ENCODE measurements at regions not wholly inside any gene's neighbourhood (a gene's known extent, or its start where the extent isn't known, plus 50 kb on each side); places are given as distances from the start of the nearest gene placed in this dataset.

DNA sequence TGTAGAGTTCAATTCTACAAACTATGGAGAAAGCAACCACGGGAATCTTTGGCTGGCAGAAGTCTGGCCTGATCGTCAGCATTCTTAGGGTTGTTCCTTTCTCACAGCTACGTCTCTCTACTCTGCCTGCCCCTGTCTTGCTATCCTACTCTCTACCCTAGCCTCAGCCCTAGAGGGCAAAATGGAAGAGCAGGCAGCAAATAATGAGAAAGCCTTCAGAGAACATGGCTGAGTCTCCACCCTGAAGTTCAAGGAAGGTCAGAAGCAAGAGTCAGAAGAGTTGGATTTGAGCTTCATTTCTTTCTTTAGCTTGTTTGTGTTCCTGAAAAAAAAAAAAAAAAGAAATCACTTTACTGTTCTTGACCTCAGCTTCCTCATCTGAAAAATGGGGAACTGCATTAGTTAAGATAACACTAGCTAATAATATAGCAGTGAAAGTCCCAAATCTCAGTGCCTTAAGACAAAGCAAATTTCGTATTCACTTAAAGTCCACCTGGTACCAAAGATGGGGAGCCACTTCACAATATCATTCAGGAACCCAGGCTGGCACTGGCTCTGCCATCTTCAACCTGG is 50.2 kb upstream of the CCND2 start:
- no peak for DNase-seq

DNA sequence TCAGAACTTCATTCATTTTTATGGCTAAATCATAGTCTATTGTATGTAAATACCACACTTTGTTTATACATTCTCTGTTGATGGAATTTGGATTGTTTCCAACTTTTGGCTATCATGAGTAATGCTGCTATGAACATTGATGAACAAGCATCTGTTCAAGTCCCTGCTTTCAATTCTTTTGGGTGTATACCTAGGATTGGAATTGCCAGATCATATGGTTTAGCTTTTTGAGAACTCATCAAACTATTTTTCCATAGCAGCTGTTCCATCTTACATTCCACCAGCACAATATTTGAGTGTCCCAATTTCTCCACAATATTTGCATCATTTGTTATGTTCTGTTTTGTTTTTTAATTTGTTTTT is 52.3 kb upstream of the CCND2 start:
- no peak for DNase-seq

DNA sequence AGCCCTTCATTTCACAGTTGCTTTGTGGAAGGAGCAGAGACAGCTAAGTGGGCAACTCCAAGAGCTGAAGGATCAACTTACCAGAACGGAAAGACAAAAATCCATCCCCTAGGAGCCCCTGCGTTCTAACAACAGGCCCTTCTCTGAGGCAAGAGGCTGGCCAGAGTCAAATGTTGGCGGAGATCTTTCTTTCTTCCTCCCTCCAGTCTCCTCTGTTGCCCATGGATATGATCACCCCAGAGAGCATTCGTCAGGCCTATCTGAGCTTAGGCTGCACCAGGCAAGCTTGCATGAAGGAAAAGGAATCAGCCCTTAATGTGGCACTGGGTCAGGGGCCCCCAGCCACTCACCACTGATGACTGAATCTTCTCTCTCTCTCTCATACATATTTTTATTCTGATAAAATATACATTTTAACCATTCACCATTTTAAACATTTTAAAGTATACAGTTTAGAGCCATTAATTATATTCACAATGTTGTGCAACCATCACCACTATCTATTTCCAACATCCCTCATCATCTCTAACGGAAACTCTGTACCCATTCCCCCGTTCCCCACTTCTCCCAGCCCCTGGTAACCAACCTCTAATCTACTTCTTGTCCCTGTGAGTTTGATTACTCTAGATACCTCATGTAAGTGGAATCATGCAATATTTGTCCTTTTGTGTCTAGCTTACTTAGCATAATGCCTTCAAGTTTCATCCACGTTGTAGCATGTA is 52.9 kb upstream of the CCND2 start:
- DNase-seq = no peak

DNA sequence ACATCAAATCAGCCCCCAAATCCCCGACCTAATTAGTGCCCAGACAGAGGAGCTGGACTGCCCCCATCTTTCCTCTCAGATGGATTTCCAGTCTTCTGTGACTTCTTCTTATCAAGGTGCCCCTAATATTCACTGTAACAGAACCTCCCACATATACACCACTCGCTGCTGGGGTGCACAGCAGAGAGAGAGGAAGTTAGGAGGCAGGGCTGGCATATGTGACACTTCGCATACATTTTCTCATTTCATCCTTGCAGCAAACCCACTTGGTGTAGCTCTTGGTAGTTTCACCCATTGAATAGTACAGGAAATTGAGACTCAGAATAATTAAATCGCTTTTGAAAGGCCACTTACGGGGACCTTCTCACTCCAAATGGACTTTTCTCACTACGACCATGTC is 56.5 kb upstream of the CCND2 start:
- DNase-seq = no peak

DNA sequence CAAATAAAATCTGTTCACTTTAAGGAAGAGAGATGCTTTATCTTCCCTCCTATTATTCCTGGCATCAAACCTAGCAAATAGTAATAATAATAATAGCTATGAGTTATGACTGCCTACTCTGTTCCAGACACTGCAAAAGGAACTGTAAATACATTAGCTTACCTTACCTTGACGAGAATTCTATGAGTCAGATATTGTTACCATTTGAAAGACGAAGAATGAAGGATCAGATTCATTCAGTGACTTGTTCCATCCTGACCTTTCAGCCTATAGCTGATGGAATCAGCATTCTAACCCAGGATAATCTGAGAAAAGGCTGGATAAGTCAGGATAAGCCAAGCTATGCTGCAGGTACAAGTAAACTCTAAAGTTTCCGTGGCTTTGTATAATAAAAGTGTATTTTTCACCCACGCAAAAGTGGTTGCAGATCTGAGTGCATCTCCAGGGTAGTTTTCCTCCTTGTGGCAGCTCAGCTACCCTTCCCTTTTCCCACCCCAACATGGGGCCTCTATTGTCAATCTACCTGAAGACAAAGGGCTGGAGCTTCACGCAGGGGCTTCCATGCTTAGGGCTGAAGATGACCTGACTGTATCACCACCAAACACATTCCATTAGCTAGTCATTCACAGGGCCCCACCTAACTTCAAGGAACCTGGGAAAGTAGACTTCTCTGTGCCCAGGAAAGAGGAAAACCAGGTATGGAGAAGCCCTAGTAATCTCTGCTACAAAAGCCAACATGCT is 57.2 kb upstream of the CCND2 start:
- DNase-seq = no peak

DNA sequence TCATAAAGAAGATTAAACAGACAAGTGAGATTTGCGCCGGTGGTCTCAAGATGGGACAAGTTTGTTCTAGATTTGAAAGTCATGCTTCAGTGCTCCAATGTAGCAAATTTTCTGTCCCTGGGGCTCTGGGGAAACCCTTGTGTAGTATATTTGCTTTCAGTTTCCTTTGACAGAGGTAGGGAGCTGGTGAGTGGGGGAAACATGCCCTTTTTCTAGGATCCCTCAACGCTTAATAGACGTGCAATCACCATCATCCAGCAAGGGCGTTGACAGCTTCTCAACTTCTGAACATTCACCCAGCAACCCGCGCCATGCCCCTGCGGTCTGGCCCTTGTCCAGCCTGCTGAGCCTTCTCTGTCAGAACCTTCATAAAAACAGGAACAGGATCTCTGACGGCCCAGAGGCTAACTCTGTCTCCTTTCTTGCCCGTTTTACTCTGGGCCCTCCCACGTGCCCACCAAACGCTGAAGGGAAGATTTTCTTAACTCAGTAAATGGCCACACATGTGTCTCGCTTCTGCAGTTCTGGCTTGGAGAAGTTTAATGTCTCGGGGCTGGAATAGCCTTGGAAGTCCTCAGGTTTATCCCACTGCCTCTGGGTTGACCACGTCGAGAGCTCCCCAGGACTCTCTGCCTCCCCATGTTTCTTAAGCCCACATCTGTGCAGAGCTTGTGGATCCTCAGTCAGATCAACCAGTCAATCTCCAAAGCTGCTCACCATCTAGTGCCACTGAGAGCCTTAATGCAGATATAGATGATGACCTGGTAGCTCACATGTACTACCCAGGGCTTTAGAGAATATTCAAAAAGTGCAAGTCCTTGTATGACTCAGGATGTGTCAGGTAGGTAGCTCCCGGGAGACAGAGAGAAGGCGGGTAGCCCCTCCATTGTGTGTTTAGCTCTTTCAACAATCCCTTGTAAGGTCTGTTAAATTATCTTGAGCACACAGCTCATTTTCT is 58.1 kb upstream of the CCND2 start:
- DNase-seq = no peak

DNA sequence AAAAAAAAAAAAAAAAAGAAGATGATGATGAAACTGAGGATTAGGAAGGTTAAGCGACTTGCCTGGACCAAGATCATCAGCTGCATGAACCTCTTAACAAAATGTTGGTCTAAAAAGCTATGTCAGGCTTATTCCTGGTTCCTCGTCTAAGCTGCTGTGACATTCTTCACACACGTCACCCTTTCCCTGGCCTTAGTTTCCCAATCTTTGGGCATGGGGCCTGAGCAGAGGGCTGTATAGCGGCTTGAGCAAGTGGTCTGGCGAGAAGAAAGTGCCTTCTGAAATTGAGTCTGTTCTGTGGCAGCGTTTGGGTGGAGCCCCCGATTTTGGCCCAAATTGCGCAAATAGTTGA is 58.7 kb upstream of the CCND2 start:
- no peak for DNase-seq

DNA sequence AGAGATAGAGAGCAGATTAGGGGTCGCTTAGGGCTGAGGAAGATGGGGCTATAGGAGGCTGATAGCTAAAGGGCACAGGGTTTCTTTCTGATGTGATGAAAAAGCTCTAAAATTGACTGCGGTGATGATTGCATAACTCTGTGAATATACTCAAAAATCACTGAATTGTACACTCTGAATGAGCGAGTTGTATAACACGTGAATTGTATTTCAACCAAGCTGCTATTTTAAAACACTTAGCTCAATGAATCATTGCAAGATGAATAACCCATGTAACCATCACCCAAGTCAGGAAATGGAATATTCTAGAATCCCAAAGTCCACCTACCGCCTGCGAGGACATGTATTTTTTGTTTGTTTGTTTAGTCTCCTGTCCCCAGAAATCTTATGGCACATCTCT is 60.1 kb upstream of the CCND2 start:
- DNase-seq = no peak

DNA sequence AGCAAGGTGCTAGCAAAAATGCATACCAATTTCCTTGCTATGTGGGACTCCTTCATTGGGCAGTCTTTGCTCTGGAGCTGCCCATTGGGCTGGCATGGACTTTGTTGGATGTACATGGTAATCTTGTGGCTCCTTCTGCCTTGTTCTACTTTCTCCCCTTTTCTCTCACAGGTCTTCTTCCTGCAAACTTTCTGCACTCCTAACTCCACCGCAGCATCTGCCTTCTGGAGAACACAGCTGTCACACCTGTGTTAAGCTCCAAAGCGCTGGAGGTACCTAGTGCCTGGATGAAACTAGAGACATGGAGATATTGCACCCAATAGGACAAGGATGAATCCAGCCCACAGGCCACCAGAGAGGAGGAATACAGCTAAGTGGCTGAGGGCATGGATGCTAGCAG is 60.7 kb upstream of the CCND2 start:
- DNase-seq = no peak

DNA sequence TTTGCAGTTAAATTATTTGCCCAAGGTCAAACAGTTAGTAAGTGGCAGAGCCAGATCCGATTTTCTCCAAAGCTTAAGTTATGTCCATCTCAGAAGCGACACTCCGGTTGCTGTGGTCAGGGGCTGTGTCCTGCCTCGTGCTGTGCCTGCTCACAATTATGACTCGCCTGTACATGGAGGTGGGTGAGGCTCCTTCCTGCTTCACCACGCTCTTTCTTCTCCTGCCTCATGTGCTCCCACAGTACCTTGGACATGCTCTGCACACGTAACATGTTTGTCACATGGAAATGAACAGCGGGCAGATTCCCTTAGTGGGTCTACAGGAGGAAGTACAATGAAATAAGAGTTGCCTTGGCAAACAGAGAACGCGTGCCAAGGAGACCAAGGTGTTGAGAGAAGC is 62.2 kb upstream of the CCND2 start:
- no peak for DNase-seq

DNA sequence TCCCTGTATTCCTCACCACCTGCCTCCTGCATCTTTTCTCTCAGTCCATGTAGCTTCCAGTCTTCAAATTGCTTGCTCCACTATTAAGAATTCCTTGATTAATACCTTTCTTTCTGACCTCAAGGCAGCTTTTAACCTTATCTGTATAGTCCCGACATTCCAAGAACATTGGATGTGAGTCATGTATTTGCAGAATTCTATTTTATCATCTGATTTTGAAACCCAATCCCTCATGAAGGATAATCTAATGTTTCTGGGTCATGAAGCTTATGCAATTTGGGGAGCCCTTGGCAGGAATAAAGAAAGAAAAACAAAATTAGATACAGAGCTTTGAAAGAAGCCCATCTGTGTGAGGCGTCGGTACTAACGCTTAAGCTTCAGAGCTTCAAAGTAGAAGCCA is 63.4 kb upstream of the CCND2 start:
- no peak for DNase-seq

DNA sequence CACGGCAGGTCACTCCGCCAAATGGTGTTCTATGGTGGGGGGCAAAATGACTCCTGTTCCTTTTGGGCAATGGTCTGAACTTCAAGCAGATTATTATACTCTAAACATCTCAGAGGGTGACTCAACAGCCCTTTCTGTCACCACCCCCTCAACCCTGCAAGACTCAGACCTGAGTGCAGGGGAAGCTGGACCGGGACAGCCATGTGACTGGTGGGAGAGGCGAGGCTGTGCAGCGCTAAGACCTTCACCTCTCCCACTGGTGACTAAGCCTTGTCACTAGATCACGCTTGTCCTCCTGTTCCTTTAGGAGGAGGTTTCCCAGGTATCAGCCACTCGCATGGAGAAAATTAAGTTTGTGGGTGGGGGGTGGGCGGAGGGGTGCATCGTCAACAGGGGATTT is 67.1 kb upstream of the CCND2 start:
- DNase-seq = no peak

DNA sequence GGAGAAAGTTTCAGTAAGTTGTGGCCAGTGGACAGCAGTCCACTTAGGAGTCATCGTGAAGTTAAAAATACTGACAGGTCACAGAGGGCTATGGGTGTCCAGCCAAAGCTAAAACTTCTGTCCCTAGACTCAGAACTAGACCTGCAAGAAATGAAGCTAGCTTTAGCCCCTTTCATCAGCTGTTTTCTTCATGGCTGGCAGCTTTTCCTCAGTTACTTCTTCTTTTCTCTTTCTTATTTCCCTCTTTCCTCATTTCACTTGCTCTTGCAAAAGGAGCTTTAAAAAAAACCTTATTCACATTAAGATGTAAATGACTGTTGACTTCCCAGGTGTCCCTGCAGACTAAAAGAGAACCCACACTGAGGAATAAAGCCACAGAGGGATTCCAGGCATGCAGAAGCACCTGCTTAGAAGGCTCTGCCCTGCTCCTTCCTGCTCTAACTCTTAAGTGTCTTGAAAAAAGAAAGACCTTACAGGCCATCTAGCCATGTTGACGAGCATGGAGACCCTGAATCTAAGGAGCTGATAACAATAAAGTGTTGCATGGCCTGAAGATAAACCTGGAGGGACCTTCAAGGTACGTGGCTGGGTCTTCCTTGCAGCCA is 69.7 kb upstream of the CCND2 start:
- DNase-seq = no peak

DNA sequence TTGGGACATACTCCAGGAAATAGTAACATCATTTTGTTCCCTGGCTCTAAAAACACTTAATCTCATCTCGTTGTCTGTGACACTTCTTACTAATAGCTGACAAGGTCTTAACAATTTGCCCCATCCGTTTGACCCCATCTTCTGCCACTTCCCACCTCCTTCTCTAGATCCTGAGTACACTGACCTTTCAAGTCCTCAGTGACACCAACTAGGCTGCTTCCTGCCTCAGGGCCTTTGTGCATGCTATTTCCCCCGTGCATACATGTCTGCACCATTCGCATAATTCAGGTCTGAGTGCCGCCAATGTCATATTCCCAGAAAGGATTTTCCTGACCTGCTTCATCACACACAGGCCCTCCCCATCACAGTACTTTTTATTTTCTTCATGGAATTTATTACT is 70.6 kb upstream of the CCND2 start:
- no peak for DNase-seq

DNA sequence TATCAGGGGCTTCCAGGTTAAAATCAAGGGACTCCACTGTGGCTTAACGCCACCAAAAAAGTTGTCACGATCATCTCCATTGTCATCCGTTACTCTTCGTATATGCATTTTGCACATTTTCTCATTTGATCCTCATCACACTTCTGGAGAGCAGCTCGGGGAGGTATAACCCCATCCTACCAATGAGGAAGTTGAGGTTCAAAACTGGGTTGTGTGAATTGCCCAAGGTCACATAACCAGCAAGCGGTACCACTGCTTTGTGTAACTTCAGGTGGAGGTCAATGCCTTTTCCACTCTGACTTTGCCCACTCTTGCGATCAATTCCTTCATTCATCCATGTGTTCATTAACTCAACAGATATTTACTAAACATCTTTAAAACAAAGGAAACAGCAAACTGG is 71.1 kb upstream of the CCND2 start:
- DNase-seq = no peak

DNA sequence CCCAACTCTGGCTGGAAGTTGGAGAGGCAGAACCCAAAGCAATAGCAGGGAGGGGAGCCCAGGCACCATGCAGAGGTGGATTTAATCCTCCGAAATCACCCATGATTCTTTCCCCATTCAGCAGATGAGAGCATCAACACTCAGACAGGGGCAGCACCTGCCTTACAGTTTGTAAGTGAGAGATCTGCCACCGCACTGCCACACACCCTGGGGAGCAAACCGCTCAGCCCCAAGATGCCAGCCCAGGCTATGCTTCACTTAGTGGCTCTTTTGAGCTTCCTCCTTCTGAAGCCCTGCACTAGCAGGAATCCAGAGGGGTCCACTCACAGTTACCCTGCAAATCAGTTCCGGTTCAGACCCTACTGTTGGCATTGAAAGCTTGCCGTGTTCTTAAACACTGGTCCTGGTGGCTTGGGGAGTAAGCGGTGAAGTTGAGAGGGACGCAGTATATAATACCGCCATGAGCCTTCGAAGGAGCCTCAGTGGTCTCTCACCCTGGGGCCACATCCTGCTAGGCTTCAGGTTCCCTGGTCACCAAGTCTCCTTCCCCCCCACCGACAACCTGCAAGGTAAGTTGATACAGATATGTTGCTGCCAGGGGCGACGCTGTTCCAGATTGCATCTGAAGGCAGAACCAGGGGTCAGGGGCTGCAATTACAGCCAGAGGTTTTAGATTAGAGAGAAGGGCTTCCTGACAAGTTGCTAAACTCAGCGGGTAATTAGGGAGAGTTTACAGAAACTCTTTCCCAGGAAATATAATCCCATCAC is 72.0 kb upstream of the CCND2 start:
- no peak for DNase-seq

DNA sequence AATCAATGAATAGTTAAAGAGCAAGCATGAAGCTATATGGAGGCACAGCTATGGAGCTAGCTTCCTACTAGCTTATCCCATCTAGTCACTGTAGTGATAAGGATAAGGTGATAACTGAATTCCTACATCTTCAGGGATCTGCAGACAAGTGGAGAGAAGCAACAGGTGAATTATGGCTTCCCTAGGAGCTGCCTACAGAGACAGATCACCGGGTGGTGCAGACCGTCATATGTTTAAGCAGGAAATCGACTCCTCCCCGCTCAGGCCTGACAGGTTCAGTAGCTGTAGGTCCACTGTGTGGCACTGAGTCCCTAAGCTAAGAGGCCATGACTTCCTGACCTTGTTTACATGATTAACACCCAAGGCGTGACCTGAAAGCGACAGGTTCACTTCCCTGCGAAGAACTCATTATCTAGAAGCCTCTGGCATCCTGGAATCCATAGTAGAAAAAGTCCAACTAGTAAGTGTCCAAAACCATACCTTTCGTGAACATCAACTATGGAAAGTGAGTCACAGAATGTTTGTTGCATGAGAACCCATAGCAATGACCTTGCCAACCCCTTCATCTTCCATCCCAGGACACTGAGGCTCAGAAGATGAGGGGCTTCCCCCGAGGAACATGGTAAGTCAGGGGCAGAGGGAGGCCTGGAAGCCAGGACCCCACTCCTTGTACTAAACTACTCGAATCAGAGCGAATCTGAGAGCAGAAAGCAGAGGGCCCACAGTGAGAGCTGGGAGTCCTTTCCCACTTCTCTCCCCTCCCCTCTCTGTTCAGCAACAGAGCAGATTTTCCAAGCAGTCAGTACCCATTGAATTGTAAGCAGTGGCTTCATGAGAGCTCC is 75.4 kb upstream of the CCND2 start:
- no peak for DNase-seq

DNA sequence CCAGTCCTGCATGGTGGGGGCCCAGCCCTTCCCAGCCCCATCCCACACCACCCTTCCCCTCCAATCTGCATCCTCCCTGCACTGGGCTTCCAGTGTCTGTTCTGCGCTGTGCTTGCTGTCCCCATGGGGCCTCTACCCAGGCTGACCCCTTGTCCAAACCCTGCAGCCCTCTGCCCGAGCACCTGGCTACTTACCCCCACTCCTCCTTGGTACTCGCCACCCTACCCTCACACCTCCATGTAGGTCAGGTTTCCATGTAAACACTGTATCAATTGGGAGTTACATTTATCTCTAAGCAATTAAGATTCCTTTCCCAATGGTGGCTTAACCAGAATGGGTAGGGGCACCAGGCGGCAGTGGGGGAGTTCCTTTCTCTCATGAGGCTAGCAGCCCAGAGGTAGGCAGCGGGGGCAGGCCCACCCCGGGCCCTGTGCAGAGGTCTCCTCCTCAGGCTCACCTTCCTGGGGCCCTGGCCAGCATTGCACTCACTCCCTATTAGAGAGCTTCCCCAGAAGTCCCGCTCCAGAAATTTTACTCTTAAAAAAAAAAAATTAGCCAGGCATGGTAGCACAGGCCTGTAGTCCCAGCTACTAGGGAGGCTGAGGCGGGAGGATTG is 76.6 kb upstream of the CCND2 start:
- DNase-seq = no peak

DNA sequence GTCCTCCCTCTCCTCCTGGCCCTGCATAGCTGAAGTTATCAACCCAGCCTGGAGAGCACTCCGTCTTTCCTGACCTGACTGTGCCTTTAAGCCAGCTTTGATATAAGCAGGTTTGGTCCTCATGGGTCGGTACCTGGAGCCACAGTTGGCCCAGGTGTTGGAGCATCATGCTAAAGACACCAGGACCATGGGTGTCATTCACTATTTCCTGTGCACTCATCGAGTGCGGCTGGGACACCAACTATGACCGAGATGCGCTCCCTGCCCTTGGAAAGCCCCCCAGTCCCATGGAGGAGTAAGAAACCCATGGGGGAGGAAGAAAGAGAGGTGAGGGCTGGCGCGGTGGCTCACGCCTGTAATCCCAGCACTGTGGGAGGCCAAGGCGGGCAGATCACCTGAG is 78.9 kb upstream of the CCND2 start:
- DNase-seq = no peak

DNA sequence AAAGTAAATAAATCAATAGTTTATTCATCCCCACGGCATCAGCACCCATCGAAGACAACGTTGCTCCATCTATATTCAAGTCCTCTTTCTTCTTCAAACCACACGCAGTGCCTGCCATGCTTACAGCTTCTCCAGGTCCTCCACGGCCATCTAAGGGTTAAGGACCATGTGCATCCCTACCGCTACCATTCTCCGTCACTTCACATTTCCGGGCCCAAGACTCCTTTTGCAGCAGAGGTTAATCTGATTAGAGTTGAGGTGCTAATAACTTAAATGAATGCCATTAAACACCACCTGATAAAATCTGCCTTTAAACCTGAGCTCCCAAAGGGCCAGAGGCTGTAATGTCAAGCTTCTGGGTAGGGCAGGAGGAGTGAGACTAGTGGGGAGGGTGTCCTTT is 79.7 kb upstream of the CCND2 start:
- no peak for DNase-seq

DNA sequence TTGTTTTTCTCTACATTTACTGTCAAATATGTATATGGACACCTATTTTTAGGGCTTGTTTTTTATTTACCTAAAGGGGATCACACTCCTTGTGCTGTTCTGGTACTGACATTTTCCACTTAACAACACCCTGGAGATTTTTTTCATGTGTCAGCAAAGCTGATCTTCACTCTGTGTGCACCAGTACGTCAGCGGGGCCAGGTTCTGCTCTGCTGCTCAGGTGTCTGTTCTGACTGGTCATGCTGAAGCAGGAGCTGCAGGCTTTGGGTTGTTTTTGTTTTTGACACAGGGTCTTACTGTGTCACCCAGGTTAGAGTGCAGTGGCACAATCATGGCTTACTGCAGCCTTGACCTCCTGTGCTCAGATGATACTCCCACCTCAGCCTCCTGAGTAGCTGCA is 81.9 kb upstream of the CCND2 start:
- DNase-seq = no peak

All from T1000 (cell line).